ENCODE measurements at regions not wholly inside any gene's neighbourhood (a gene's known extent, or its start where the extent isn't known, plus 50 kb on each side); places are given as distances from the start of the nearest gene placed in this dataset.

GRCh38 chr11:38456371-38456770 lies 1858.3 kb upstream of the RAG2 start:
- H3K4me1 Mint-ChIP-seq: no peaks in the 10 kb centered on the region
- CTCF ChIA-PET: no interaction called here

GRCh38 chr11:38448284-38448683 lies 1850.2 kb upstream of the RAG2 start:
- Histone ChIP-seq H3K27ac (ENCODE audit: low read depth, low read length) (no peak overlapping the region), H3K36me3 (ENCODE audit: insufficient read depth, low read length) (no peaks in the 10 kb centered on the region), H3K9me3 (ENCODE audit: low read length) (no peaks in the 10 kb centered on the region), H3K4me3 (ENCODE audit: low read length) (no peak overlapping the region), H3K27me3 (ENCODE audit: insufficient read depth, low read length, poor library complexity, severe bottlenecking) (no peaks in the 10 kb centered on the region), H3K4me1 (ENCODE audit: insufficient read depth, low read length) (no peaks in the 10 kb centered on the region)
- Mint-ChIP-seq H3K4me3 (no peak overlapping the region), H3K36me3 (no peaks in the 10 kb centered on the region), H3K27me3 (no peaks in the 10 kb centered on the region), H3K9me3 (peaks cover 4 to 20% (median 6%) of the 10 kb centered on the region in 5 donors), H3K27ac (no peak overlapping the region), H3K4me1 (no peaks in the 10 kb centered on the region)
- ChIA-PET POLR2A (no interaction called here), CTCF (no interaction called here)
- DNase-seq: no peak

More at GRCh38 chr11:38456371-38456770, 1858.3 kb upstream of the RAG2 start:
- no peaks in the 10 kb centered on the region for H3K4me1 ChIP-seq (ENCODE audit: insufficient read depth, low read length)
- H3K36me3 Mint-ChIP-seq: no peaks in the 10 kb centered on the region
- H3K4me3 Mint-ChIP-seq: no peak overlapping the region
- H3K9me3 Mint-ChIP-seq: peaks cover 0 to 35% (median 5%) of the 10 kb centered on the region in 5 donors
- no peak overlapping the region for H3K4me3 ChIP-seq (ENCODE audit: low read length)
- no peaks in the 10 kb centered on the region for H3K27me3 Mint-ChIP-seq
- H3K9me3 ChIP-seq (ENCODE audit: low read length): no peaks in the 10 kb centered on the region
- H3K27me3 ChIP-seq (ENCODE audit: insufficient read depth, low read length, poor library complexity, severe bottlenecking): no peaks in the 10 kb centered on the region
- no peak overlapping the region for H3K27ac ChIP-seq (ENCODE audit: low read depth, low read length)
- no peaks in the 10 kb centered on the region for H3K36me3 ChIP-seq (ENCODE audit: insufficient read depth, low read length)
- POLR2A ChIA-PET: no interaction called here
- H3K27ac Mint-ChIP-seq: no peak overlapping the region
- no peak for DNase-seq

- no peaks in the 10 kb centered on the region for H3K4me1 ChIP-seq (ENCODE audit: insufficient read depth, low read length)
- no peaks in the 10 kb centered on the region for H3K4me1 Mint-ChIP-seq
- H3K36me3 Mint-ChIP-seq: no peaks in the 10 kb centered on the region
- peaks cover 5 to 18% (median 8%) of the 10 kb centered on the region in 5 donors for H3K9me3 Mint-ChIP-seq
- no peak for DNase-seq
- ChIA-PET CTCF (no interaction called here), POLR2A (no interaction called here)
- no peak overlapping the region for H3K27ac Mint-ChIP-seq
- H3K4me3 ChIP-seq (ENCODE audit: low read length): no peak overlapping the region
- H3K27ac ChIP-seq (ENCODE audit: low read depth, low read length): no peak overlapping the region
- H3K27me3 Mint-ChIP-seq: no peaks in the 10 kb centered on the region
- no peaks in the 10 kb centered on the region for H3K36me3 ChIP-seq (ENCODE audit: insufficient read depth, low read length)
- no peak overlapping the region for H3K4me3 Mint-ChIP-seq
- no peaks in the 10 kb centered on the region for H3K9me3 ChIP-seq (ENCODE audit: low read length)
- H3K27me3 ChIP-seq (ENCODE audit: insufficient read depth, low read length, poor library complexity, severe bottlenecking): no peaks in the 10 kb centered on the region
These were observed 1848.3 kb upstream of the RAG2 start for GRCh38 chr11:38446336-38446735.

- Mint-ChIP-seq H3K9me3 (peaks cover 7 to 20% (median 9%) of the 10 kb centered on the region in 5 donors), H3K36me3 (no peaks in the 10 kb centered on the region), H3K27me3 (no peaks in the 10 kb centered on the region), H3K4me3 (no peak overlapping the region), H3K4me1 (no peaks in the 10 kb centered on the region), H3K27ac (no peak overlapping the region)
- H3K9me3 ChIP-seq (ENCODE audit: low read length): no peaks in the 10 kb centered on the region
- POLR2A ChIA-PET: no interaction called here
- H3K36me3 ChIP-seq (ENCODE audit: insufficient read depth, low read length): no peaks in the 10 kb centered on the region
- H3K27me3 ChIP-seq (ENCODE audit: insufficient read depth, low read length, poor library complexity, severe bottlenecking): no peaks in the 10 kb centered on the region
- no peak overlapping the region for H3K4me3 ChIP-seq (ENCODE audit: low read length)
- CTCF ChIA-PET: no interaction called here
- H3K27ac ChIP-seq (ENCODE audit: low read depth, low read length): no peak overlapping the region
- no peak for DNase-seq
- no peaks in the 10 kb centered on the region for H3K4me1 ChIP-seq (ENCODE audit: insufficient read depth, low read length)
These were observed 1840.1 kb upstream of the RAG2 start for GRCh38 chr11:38438091-38438490.

GRCh38 chr11:38425578-38425977 lies 1827.5 kb upstream of the RAG2 start:
- CTCF ChIA-PET: interaction anchor here (1.8 kb wide), 1 partner anchor 13 kb away, joined by 3 read pairs; no protein-coding TSS in a partner anchor

GRCh38 chr11:38423042-38423441 lies 1825.0 kb upstream of the RAG2 start:
- H3K27me3 Mint-ChIP-seq: no peaks in the 10 kb centered on the region
- Histone ChIP-seq H3K27me3 (ENCODE audit: insufficient read depth, low read length, poor library complexity, severe bottlenecking) (no peaks in the 10 kb centered on the region), H3K9me3 (ENCODE audit: low read length) (no peaks in the 10 kb centered on the region), H3K4me1 (ENCODE audit: insufficient read depth, low read length) (no peaks in the 10 kb centered on the region), H3K36me3 (ENCODE audit: insufficient read depth, low read length) (no peaks in the 10 kb centered on the region), H3K27ac (ENCODE audit: low read depth, low read length) (no peak overlapping the region), H3K4me3 (ENCODE audit: low read length) (no peak overlapping the region)
- no peaks in the 10 kb centered on the region for H3K4me1 Mint-ChIP-seq
- H3K27ac Mint-ChIP-seq: no peak overlapping the region
- H3K9me3 Mint-ChIP-seq: peaks cover 4 to 33% (median 10%) of the 10 kb centered on the region in 5 donors
- POLR2A ChIA-PET: no interaction called here
- CTCF ChIA-PET: no interaction called here
- H3K4me3 Mint-ChIP-seq: no peak overlapping the region
- H3K36me3 Mint-ChIP-seq: no peaks in the 10 kb centered on the region
- DNase-seq: no peak

More at GRCh38 chr11:38425578-38425977, 1827.5 kb upstream of the RAG2 start:
- no peaks in the 10 kb centered on the region for H3K4me1 Mint-ChIP-seq
- H3K9me3 Mint-ChIP-seq: peaks cover 2 to 33% (median 8%) of the 10 kb centered on the region in 5 donors
- no peaks in the 10 kb centered on the region for H3K36me3 ChIP-seq (ENCODE audit: insufficient read depth, low read length)
- POLR2A ChIA-PET: no interaction called here
- H3K9me3 ChIP-seq (ENCODE audit: low read length): no peaks in the 10 kb centered on the region
- H3K4me1 ChIP-seq (ENCODE audit: insufficient read depth, low read length): no peaks in the 10 kb centered on the region
- no peak overlapping the region for H3K4me3 Mint-ChIP-seq
- H3K36me3 Mint-ChIP-seq: no peaks in the 10 kb centered on the region
- DNase-seq: no peak
- H3K27ac Mint-ChIP-seq: no peak overlapping the region
- no peak overlapping the region for H3K27ac ChIP-seq (ENCODE audit: low read depth, low read length)
- H3K27me3 ChIP-seq (ENCODE audit: insufficient read depth, low read length, poor library complexity, severe bottlenecking): no peaks in the 10 kb centered on the region
- H3K27me3 Mint-ChIP-seq: no peaks in the 10 kb centered on the region
- no peak overlapping the region for H3K4me3 ChIP-seq (ENCODE audit: low read length)

GRCh38 chr11:38416141-38416540 lies 1818.1 kb upstream of the RAG2 start:
- Histone ChIP-seq H3K4me1 (ENCODE audit: insufficient read depth, low read length) (no peaks in the 10 kb centered on the region), H3K9me3 (ENCODE audit: low read length) (no peaks in the 10 kb centered on the region), H3K27me3 (ENCODE audit: insufficient read depth, low read length, poor library complexity, severe bottlenecking) (no peaks in the 10 kb centered on the region), H3K4me3 (ENCODE audit: low read length) (no peak overlapping the region), H3K36me3 (ENCODE audit: insufficient read depth, low read length) (no peaks in the 10 kb centered on the region), H3K27ac (ENCODE audit: low read depth, low read length) (no peak overlapping the region)
- Mint-ChIP-seq H3K36me3 (no peaks in the 10 kb centered on the region), H3K27me3 (no peaks in the 10 kb centered on the region), H3K27ac (no peak overlapping the region), H3K4me3 (no peak overlapping the region), H3K4me1 (no peaks in the 10 kb centered on the region), H3K9me3 (peaks cover 11 to 49% (median 28%) of the 10 kb centered on the region in 5 donors)
- ChIA-PET POLR2A (no interaction called here), CTCF (no interaction called here)
- DNase-seq: no peak

- H3K27me3 Mint-ChIP-seq: no peaks in the 10 kb centered on the region
- CTCF ChIA-PET: no interaction called here
- Histone ChIP-seq H3K27me3 (ENCODE audit: insufficient read depth, low read length, poor library complexity, severe bottlenecking) (no peaks in the 10 kb centered on the region), H3K36me3 (ENCODE audit: insufficient read depth, low read length) (no peaks in the 10 kb centered on the region), H3K9me3 (ENCODE audit: low read length) (no peaks in the 10 kb centered on the region), H3K27ac (ENCODE audit: low read depth, low read length) (no peak overlapping the region), H3K4me1 (ENCODE audit: insufficient read depth, low read length) (no peaks in the 10 kb centered on the region), H3K4me3 (ENCODE audit: low read length) (no peak overlapping the region)
- H3K9me3 Mint-ChIP-seq: peaks cover 8 to 52% (median 27%) of the 10 kb centered on the region in 5 donors
- H3K27ac Mint-ChIP-seq: no peak overlapping the region
- H3K4me1 Mint-ChIP-seq: no peaks in the 10 kb centered on the region
- DNase-seq: no peak
- no peak overlapping the region for H3K4me3 Mint-ChIP-seq
- POLR2A ChIA-PET: no interaction called here
- no peaks in the 10 kb centered on the region for H3K36me3 Mint-ChIP-seq
These were observed 1813.1 kb upstream of the RAG2 start for GRCh38 chr11:38411149-38411548.

- POLR2A ChIA-PET: no interaction called here
- H3K9me3 Mint-ChIP-seq: peaks cover 6 to 27% (median 14%) of the 10 kb centered on the region in 5 donors
These were observed 1804.0 kb upstream of the RAG2 start for GRCh38 chr11:38402063-38402462.

More at GRCh38 chr11:38402063-38402462, 1804.0 kb upstream of the RAG2 start:
- Mint-ChIP-seq H3K36me3 (no peaks in the 10 kb centered on the region), H3K4me1 (no peaks in the 10 kb centered on the region), H3K27ac (no peak overlapping the region), H3K4me3 (no peak overlapping the region), H3K27me3 (no peaks in the 10 kb centered on the region)
- Histone ChIP-seq H3K4me1 (ENCODE audit: insufficient read depth, low read length) (no peaks in the 10 kb centered on the region), H3K9me3 (ENCODE audit: low read length) (no peaks in the 10 kb centered on the region), H3K4me3 (ENCODE audit: low read length) (no peak overlapping the region), H3K27me3 (ENCODE audit: insufficient read depth, low read length, poor library complexity, severe bottlenecking) (no peaks in the 10 kb centered on the region), H3K36me3 (ENCODE audit: insufficient read depth, low read length) (no peaks in the 10 kb centered on the region), H3K27ac (ENCODE audit: low read depth, low read length) (no peak overlapping the region)
- CTCF ChIA-PET: no interaction called here
- DNase-seq: no peak

All from CD8-positive, alpha-beta memory T cell (primary cell).